WTC11 (cell line): ENCODE measurements at regions not wholly inside any gene's neighbourhood (a gene's known extent, or its start where the extent isn't known, plus 50 kb on each side); places are given as distances from the start of the nearest gene placed in this dataset.

Experiments
- ATAC-seq: fragments of 200-7000 bp; cut with Tn5 transposase; 2 replicates; pipeline ENCODE4 v1.10.0; 2021; ENCODE audit warnings: mild to moderate bottlenecking, moderate library complexity
- CTCF ChIA-PET: fragments of 300-600 bp; sonication (Branson Sonifier 250); formaldehyde crosslinking; loops from one replicate; lab custom pipeline; 2021; ENCODE audit warnings: antibody characterized with exemption; lab: Charles Lee
- POLR2A ChIA-PET: fragments of 350-600 bp; sonication (Branson Sonifier 250); formaldehyde crosslinking; loops from one replicate; lab custom pipeline; 2021; ENCODE audit warnings: antibody characterized with exemption; lab: Charles Lee
- DNase-seq: peaks from one replicate; pipeline ENCODE4 v3.0.0; 2021; ENCODE audit warnings: low spot score
- H3K27ac Mint-ChIP-seq: 2 replicates; pipeline ENCODE4 v1.8.0; 2021; ENCODE audit warnings: mixed read lengths
- H3K27me3 Mint-ChIP-seq: 2 replicates; pipeline ENCODE4 v1.8.0; 2021; ENCODE audit warnings: low read depth, mild to moderate bottlenecking, moderate library complexity, mixed read lengths
- H3K36me3 Mint-ChIP-seq: 2 replicates; pipeline ENCODE4 v1.8.0; 2021; ENCODE audit warnings: mixed read lengths
- H3K4me1 Mint-ChIP-seq: 2 replicates; pipeline ENCODE4 v1.8.0; 2022; ENCODE audit warnings: mixed read lengths
- H3K4me3 Mint-ChIP-seq: 2 replicates; pipeline ENCODE4 v1.8.0; 2021; ENCODE audit warnings: mild to moderate bottlenecking, moderate library complexity, mixed read lengths
- H3K9me3 Mint-ChIP-seq: 2 replicates; pipeline ENCODE4 v1.8.0; 2021; ENCODE audit warnings: mixed read lengths
- CREB1 ChIP-seq: sonication (generic); formaldehyde crosslinking; IDR thresholded peaks from 2 replicates; pipeline ENCODE4 v1.8.0; 2023; ENCODE audit warnings: mild to moderate bottlenecking, missing genetic modification reagents
- EMX1 ChIP-seq: fragments of 250-450 bp; sonication (Bioruptor Pico); IDR thresholded peaks from 2 replicates; pipeline ENCODE4 v1.8.0; 2021; ENCODE audit warnings: mild to moderate bottlenecking
- ESRRA ChIP-seq: sonication (generic); formaldehyde crosslinking; IDR thresholded peaks from 2 replicates; pipeline ENCODE4 v1.8.1; 2022; ENCODE audit warnings: mild to moderate bottlenecking, missing genetic modification reagents, borderline replicate concordance
- FOXJ3 ChIP-seq: sonication (generic); formaldehyde crosslinking; IDR thresholded peaks from 2 replicates; pipeline ENCODE4 v1.9.0; 2021; ENCODE audit warnings: missing genetic modification reagents, mild to moderate bottlenecking, borderline replicate concordance
- FOXK1 ChIP-seq: sonication (generic); formaldehyde crosslinking; IDR thresholded peaks from 2 replicates; pipeline ENCODE4 v1.8.0; 2022; ENCODE audit warnings: mild to moderate bottlenecking, moderate library complexity, missing genetic modification reagents
- IRF2 ChIP-seq: sonication (generic); formaldehyde crosslinking; IDR thresholded peaks from 2 replicates; pipeline ENCODE4 v1.8.0; 2022; ENCODE audit warnings: low read depth, missing genetic modification reagents, borderline replicate concordance
- JAZF1 ChIP-seq: fragments of 250-450 bp; sonication (Bioruptor Pico); IDR thresholded peaks from 2 replicates; pipeline ENCODE4 v1.9.0; 2021; ENCODE audit warnings: moderate library complexity, mild to moderate bottlenecking, inconsistent platforms
- NFE2L1 ChIP-seq: sonication (generic); formaldehyde crosslinking; IDR thresholded peaks from 2 replicates; pipeline ENCODE4 v1.8.1; 2023; ENCODE audit warnings: missing genetic modification reagents
- NFYB ChIP-seq: sonication (generic); formaldehyde crosslinking; conservative IDR thresholded peaks from 2 replicates; pipeline ENCODE4 v1.8.0; 2022; ENCODE audit warnings: low read depth, missing genetic modification reagents
- NR1H2 ChIP-seq: sonication (generic); formaldehyde crosslinking; IDR thresholded peaks from 2 replicates; pipeline ENCODE4 v1.9.0; 2021; ENCODE audit warnings: mild to moderate bottlenecking, moderate library complexity, missing genetic modification reagents
- NR2C2 ChIP-seq: sonication (generic); formaldehyde crosslinking; IDR thresholded peaks from 2 replicates; pipeline ENCODE4 v1.8.0; 2022; ENCODE audit warnings: mild to moderate bottlenecking, missing genetic modification reagents
- SMAD3 ChIP-seq: sonication (generic); formaldehyde crosslinking; IDR thresholded peaks from 2 replicates; pipeline ENCODE4 v1.8.0; 2022; ENCODE audit warnings: missing genetic modification reagents, mild to moderate bottlenecking, borderline replicate concordance
- TEAD4 ChIP-seq: sonication (generic); formaldehyde crosslinking; IDR thresholded peaks from 2 replicates; pipeline ENCODE4 v1.8.0; 2022; ENCODE audit warnings: mild to moderate bottlenecking, missing genetic modification reagents
- ZNF396 ChIP-seq: fragments of 250-450 bp; sonication (Bioruptor Pico); IDR thresholded peaks from 2 replicates; pipeline ENCODE4 v1.8.0; 2021; ENCODE audit warnings: mild to moderate bottlenecking, moderate library complexity, borderline replicate concordance
- TF ChIP-seq, protein P1 (sequence below): fragments of 250-450 bp; sonication (Bioruptor Pico); IDR thresholded peaks from 2 replicates; pipeline ENCODE4 v1.9.0; 2021; ENCODE audit warnings: moderate library complexity, mild to moderate bottlenecking, inconsistent platforms, borderline replicate concordance
- TF ChIP-seq, protein P2 (sequence below): fragments of 250-450 bp; sonication (Bioruptor Pico); IDR thresholded peaks from 2 replicates; pipeline ENCODE4 v2.1.2; 2022; ENCODE audit warnings: mild to moderate bottlenecking, moderate library complexity
- TF ChIP-seq, protein P3 (sequence below): sonication (generic); formaldehyde crosslinking; IDR thresholded peaks from 2 replicates; pipeline ENCODE4 v1.8.1; 2023; ENCODE audit warnings: mild to moderate bottlenecking, missing genetic modification reagents, moderate library complexity
- TF ChIP-seq, protein P4 (sequence below): sonication (generic); formaldehyde crosslinking; IDR thresholded peaks from 2 replicates; pipeline ENCODE4 v1.8.1; 2023; ENCODE audit warnings: mild to moderate bottlenecking, moderate library complexity, missing genetic modification reagents
- TF ChIP-seq, protein P5 (sequence below): sonication (generic); formaldehyde crosslinking; IDR thresholded peaks from 2 replicates; pipeline ENCODE4 v1.8.1; 2022; ENCODE audit warnings: missing genetic modification reagents, borderline replicate concordance
- TF ChIP-seq, protein P6 (sequence below): sonication (generic); formaldehyde crosslinking; IDR thresholded peaks from 2 replicates; pipeline ENCODE4 v1.8.1; 2023; ENCODE audit warnings: mild to moderate bottlenecking, missing genetic modification reagents, moderate library complexity
- TF ChIP-seq, protein P7 (sequence below): sonication (generic); formaldehyde crosslinking; IDR thresholded peaks from 2 replicates; pipeline ENCODE4 v1.8.0; 2022; ENCODE audit warnings: mild to moderate bottlenecking, missing genetic modification reagents

DNA sequence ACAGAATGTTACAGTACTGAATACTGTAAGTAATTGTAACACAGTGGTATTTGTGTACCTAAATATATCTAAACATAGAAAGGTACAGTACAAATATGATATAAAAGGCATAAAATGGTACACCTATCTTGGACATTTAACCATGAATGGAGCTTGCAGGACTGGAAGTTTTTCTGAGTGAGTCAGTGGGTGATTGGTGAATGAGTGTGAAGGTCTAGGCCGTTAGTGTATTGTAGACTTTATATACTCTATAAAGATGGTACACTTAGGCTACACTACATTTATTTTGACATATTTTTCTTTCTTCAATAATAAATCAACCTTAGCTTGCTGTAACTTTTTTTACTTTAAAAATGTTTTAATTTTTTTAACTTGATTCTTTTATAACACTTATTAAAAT lies 422.5 kb upstream of the FSTL5 start:
- no peak for DNase-seq
- TF ChIP-seq FOXK1 (CRISPR knock-in tag) = no peak
- TF ChIP-seq JAZF1 (CRISPR knock-in tag) = no peak
- TF ChIP-seq TEAD4 (CRISPR knock-in tag) = no peak
- TF ChIP-seq, protein P1, sequence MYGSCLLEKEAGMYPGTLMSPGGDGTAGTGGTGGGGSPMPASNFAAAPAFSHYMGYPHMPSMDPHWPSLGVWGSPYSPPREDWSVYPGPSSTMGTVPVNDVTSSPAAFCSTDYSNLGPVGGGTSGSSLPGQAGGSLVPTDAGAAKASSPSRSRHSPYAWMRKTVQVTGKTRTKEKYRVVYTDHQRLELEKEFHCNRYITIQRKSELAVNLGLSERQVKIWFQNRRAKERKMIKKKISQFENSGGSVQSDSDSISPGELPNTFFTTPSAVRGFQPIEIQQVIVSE = no peak
- no peak for TF ChIP-seq NFE2L1
- no peak for TF ChIP-seq FOXJ3
- no peak for TF ChIP-seq NR1H2 (CRISPR knock-in tag)
- TF ChIP-seq, protein P2, sequence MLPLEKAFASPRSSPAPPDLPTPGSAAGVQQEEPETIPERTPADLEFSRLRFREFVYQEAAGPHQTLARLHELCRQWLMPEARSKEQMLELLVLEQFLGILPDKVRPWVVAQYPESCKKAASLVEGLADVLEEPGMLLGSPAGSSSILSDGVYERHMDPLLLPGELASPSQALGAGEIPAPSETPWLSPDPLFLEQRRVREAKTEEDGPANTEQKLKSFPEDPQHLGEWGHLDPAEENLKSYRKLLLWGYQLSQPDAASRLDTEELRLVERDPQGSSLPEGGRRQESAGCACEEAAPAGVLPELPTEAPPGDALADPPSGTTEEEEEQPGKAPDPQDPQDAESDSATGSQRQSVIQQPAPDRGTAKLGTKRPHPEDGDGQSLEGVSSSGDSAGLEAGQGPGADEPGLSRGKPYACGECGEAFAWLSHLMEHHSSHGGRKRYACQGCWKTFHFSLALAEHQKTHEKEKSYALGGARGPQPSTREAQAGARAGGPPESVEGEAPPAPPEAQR (CRISPR knock-in tag) = no peak
- no peak for TF ChIP-seq EMX1 (CRISPR knock-in tag)
- TF ChIP-seq ESRRA = no peak
- TF ChIP-seq, protein P3, sequence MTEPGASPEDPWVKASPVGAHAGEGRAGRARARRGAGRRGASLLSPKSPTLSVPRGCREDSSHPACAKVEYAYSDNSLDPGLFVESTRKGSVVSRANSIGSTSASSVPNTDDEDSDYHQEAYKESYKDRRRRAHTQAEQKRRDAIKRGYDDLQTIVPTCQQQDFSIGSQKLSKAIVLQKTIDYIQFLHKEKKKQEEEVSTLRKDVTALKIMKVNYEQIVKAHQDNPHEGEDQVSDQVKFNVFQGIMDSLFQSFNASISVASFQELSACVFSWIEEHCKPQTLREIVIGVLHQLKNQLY (CRISPR knock-in tag) = no peak
- TF ChIP-seq CREB1 (CRISPR knock-in tag) = no peak
- no peak for TF ChIP-seq NFYB (CRISPR knock-in tag)
- TF ChIP-seq NR2C2 = no peak
- H3K36me3 Mint-ChIP-seq = no peaks in the 10 kb centered on the region
- no peak overlapping the region for H3K4me3 Mint-ChIP-seq
- no peaks in the 10 kb centered on the region for H3K27me3 Mint-ChIP-seq
- ChIA-PET CTCF (no interaction called here), POLR2A (no interaction called here)
- no peaks in the 10 kb centered on the region for H3K9me3 Mint-ChIP-seq
- H3K27ac Mint-ChIP-seq = no peak overlapping the region
- H3K4me1 Mint-ChIP-seq = no peaks in the 10 kb centered on the region
- ATAC-seq = no peak

DNA sequence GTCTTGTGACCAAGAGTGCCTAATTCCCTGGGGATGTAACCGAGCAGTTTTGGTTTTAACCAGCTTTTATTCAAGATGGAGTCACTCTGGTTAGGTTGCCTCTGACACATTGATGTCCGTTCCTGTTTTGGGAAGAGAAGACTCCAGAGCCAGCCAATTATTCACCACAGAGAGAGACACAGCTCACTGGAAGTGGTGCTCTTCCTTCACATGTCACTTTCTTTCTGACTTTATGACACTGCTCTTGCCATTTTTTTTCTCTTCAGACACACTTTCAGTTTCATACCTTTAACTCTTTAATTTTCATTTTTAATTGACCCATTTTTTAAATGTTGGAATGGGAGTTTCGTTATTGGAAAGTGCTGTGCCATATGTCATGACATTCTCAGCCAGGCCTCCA lies 418.4 kb upstream of the FSTL5 start:
- H3K4me3 Mint-ChIP-seq = no peak overlapping the region
- POLR2A ChIA-PET = no interaction called here
- ATAC-seq (no peak), DNase-seq (no peak)
- no peaks in the 10 kb centered on the region for H3K27me3 Mint-ChIP-seq
- no peaks in the 10 kb centered on the region for H3K9me3 Mint-ChIP-seq
- no peak overlapping the region for H3K27ac Mint-ChIP-seq
- no peaks in the 10 kb centered on the region for H3K36me3 Mint-ChIP-seq
- no peak for TF ChIP-seq SMAD3 (CRISPR knock-in tag)
- no peak for TF ChIP-seq ZNF396
- TF ChIP-seq, protein P4, sequence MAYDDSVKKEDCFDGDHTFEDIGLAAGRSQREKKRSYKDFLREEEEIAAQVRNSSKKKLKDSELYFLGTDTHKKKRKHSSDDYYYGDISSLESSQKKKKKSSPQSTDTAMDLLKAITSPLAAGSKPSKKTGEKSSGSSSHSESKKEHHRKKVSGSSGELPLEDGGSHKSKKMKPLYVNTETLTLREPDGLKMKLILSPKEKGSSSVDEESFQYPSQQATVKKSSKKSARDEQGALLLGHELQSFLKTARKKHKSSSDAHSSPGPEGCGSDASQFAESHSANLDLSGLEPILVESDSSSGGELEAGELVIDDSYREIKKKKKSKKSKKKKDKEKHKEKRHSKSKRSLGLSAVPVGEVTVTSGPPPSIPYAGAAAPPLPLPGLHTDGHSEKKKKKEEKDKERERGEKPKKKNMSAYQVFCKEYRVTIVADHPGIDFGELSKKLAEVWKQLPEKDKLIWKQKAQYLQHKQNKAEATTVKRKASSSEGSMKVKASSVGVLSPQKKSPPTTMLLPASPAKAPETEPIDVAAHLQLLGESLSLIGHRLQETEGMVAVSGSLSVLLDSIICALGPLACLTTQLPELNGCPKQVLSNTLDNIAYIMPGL = no peak
- no peak for TF ChIP-seq IRF2 (CRISPR knock-in tag)
- TF ChIP-seq, protein P5, sequence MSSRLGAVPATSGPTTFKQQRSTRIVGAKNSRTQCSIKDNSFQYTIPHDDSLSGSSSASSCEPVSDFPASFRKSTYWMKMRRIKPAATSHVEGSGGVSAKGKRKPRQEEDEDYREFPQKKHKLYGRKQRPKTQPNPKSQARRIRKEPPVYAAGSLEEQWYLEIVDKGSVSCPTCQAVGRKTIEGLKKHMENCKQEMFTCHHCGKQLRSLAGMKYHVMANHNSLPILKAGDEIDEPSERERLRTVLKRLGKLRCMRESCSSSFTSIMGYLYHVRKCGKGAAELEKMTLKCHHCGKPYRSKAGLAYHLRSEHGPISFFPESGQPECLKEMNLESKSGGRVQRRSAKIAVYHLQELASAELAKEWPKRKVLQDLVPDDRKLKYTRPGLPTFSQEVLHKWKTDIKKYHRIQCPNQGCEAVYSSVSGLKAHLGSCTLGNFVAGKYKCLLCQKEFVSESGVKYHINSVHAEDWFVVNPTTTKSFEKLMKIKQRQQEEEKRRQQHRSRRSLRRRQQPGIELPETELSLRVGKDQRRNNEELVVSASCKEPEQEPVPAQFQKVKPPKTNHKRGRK = no peak
- TF ChIP-seq, protein P6, sequence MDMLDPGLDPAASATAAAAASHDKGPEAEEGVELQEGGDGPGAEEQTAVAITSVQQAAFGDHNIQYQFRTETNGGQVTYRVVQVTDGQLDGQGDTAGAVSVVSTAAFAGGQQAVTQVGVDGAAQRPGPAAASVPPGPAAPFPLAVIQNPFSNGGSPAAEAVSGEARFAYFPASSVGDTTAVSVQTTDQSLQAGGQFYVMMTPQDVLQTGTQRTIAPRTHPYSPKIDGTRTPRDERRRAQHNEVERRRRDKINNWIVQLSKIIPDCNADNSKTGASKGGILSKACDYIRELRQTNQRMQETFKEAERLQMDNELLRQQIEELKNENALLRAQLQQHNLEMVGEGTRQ (CRISPR knock-in tag) = no peak
- TF ChIP-seq, protein P7, sequence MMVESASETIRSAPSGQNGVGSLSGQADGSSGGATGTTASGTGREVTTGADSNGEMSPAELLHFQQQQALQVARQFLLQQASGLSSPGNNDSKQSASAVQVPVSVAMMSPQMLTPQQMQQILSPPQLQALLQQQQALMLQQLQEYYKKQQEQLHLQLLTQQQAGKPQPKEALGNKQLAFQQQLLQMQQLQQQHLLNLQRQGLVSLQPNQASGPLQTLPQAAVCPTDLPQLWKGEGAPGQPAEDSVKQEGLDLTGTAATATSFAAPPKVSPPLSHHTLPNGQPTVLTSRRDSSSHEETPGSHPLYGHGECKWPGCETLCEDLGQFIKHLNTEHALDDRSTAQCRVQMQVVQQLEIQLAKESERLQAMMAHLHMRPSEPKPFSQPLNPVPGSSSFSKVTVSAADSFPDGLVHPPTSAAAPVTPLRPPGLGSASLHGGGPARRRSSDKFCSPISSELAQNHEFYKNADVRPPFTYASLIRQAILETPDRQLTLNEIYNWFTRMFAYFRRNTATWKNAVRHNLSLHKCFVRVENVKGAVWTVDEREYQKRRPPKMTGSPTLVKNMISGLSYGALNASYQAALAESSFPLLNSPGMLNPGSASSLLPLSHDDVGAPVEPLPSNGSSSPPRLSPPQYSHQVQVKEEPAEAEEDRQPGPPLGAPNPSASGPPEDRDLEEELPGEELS (CRISPR knock-in tag) = no peak
- H3K4me1 Mint-ChIP-seq = no peaks in the 10 kb centered on the region
- CTCF ChIA-PET = no interaction called here
